ENCODE measurements at regions not wholly inside any gene's neighbourhood (a gene's known extent, or its start where the extent isn't known, plus 50 kb on each side); places are given as distances from the start of the nearest gene placed in this dataset.

DNA sequence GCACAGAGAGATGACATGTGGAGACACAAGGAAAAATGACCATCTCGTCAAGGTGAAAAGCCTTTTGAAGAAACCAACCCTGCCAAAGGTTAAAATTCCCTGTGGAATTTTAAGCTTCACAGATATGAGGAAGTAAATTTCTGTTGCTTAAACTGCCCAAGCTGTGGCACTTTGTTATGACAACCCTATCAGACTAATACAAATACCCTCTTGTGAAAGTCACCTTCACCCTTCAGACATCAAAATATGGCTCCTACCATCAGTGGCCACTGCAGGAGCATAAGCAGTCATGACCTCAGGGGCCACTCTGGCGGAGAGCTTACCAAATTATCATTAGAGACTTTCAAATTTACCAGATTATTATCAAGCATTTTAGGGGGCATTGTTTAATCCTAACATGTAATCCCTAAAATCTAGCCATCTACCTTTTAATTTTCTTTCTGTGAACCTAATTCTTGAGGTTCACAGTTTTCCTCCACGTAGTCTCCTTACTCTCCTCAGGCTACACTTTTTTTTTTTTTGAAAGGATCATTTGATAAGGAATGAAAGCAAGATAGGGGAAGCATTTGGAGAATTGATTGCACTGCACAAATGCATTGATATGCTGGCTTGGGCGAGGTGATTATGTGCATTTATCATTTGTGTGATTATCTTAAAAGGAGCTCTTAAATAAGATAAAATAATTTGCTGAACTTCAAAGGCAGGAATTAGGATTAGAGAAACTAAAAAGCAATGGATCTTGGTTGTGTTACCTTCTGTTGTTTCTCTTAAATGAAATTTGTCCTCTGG, 90.3 kb downstream of the TMEM168 start:
- H3K4me1 Mint-ChIP-seq, result no peaks in the 10 kb centered on the region
- no peak for TF ChIP-seq CTCF (IDR thresholded peaks at IDR 0.05; ENCODE audit: unreplicated experiment in 3 of 3)
- no peak overlapping the region for H3K27ac Mint-ChIP-seq

GRCh38 chr7:112701456-112701855, 88.7 kb downstream of the TMEM168 start:
- Mint-ChIP-seq H3K4me3 (no peak overlapping the region), H3K36me3 (ENCODE audit: low read depth) (no peaks in the 10 kb centered on the region), H3K27me3 (ENCODE audit: low read depth) (peaks cover 8% of the 10 kb centered on the region), H3K4me1 (no peaks in the 10 kb centered on the region), H3K9me3 (peaks cover 6% of the 10 kb centered on the region), H3K27ac (no peak overlapping the region)
- TF ChIP-seq CTCF (IDR thresholded peaks at IDR 0.05; ENCODE audit: unreplicated experiment in 3 of 3), result no peak

More for the DNA sequence above, 90.3 kb downstream of the TMEM168 start:
- Mint-ChIP-seq H3K9me3 (peaks cover 14% of the 10 kb centered on the region), H3K36me3 (ENCODE audit: low read depth) (no peaks in the 10 kb centered on the region), H3K27me3 (ENCODE audit: low read depth) (peaks cover 8% of the 10 kb centered on the region), H3K4me3 (no peak overlapping the region)

DNA sequence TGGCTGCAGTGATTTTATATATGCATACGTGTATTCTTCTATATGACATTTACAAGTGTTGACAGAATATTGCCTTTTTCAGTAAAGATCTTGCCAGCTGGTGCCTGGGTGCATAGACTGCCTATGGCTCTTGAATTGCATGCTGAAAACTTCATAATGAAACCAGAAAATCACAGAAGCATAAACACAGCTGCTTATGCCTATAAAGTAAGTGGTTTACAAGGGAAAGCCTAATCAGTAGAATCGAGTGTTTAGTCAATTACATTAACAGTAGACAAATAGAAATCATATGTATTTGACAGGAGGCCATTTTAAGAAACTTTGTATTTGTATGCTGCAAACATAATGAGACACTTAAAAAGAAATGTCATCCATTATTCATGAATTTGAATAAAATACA, 82.5 kb downstream of the TMEM168 start:
- no peak for TF ChIP-seq CTCF (IDR thresholded peaks at IDR 0.05; ENCODE audit: unreplicated experiment in 3 of 3)
- no peaks in the 10 kb centered on the region for H3K36me3 Mint-ChIP-seq (ENCODE audit: low read depth)
- peaks cover 9% of the 10 kb centered on the region for H3K27me3 Mint-ChIP-seq (ENCODE audit: low read depth)
- H3K9me3 Mint-ChIP-seq, result no peaks in the 10 kb centered on the region
- H3K27ac Mint-ChIP-seq, result no peak overlapping the region
- no peak overlapping the region for H3K4me3 Mint-ChIP-seq
- peaks cover 7% of the 10 kb centered on the region for H3K4me1 Mint-ChIP-seq

GRCh38 chr7:112708236-112708635, 82.0 kb downstream of the TMEM168 start:
- no peaks in the 10 kb centered on the region for H3K9me3 Mint-ChIP-seq
- no peak overlapping the region for H3K27ac Mint-ChIP-seq
- peaks cover 7% of the 10 kb centered on the region for H3K27me3 Mint-ChIP-seq (ENCODE audit: low read depth)
- TF ChIP-seq CTCF (IDR thresholded peaks at IDR 0.05; ENCODE audit: unreplicated experiment in 3 of 3), result no peak
- no peak overlapping the region for H3K4me3 Mint-ChIP-seq
- peaks cover 7% of the 10 kb centered on the region for H3K4me1 Mint-ChIP-seq
- H3K36me3 Mint-ChIP-seq (ENCODE audit: low read depth), result no peaks in the 10 kb centered on the region
